Parathyroid adenoma (tissue), 2 donors: ENCODE measurements at regions not wholly inside any gene's neighbourhood (a gene's known extent, or its start where the extent isn't known, plus 50 kb on each side); places are given as distances from the start of the nearest gene placed in this dataset.

Experiments
- H2AFZ ChIP-seq: fragments of 300-600 bp; sonication (generic); one replicate; pipeline ENCODE4 v1.7.0; 2017; ENCODE audit warnings: antibody characterized with exemption, mild to moderate bottlenecking
- H3K27ac ChIP-seq: fragments of 300-600 bp; sonication (generic); one replicate; pipeline ENCODE4 v1.7.0; 2017
- H3K27me3 ChIP-seq: fragments of 300-600 bp; sonication (generic); one replicate; pipeline ENCODE4 v1.7.0; 2017; ENCODE audit warnings: low read length; ENCODE audit not compliant: control insufficient read depth, insufficient read depth
- H3K36me3 ChIP-seq: fragments of 300-600 bp; sonication (generic); one replicate; pipeline ENCODE4 v1.7.0; 2017; ENCODE audit warnings: low read length; ENCODE audit not compliant: control insufficient read depth, insufficient read depth
- H3K4me1 ChIP-seq: fragments of 300-600 bp; sonication (generic); one replicate; pipeline ENCODE4 v1.7.0; 2017; ENCODE audit warnings: control low read depth
- H3K4me2 ChIP-seq: fragments of 300-600 bp; sonication (generic); one replicate; pipeline ENCODE4 v1.7.0; 2017; ENCODE audit warnings: low read length
- H3K4me3 ChIP-seq: fragments of 300-600 bp; sonication (generic); one replicate; pipeline ENCODE4 v1.7.0; 2017; ENCODE audit warnings: low read depth, low read length
- H3K79me2 ChIP-seq: fragments of 300-600 bp; sonication (generic); one replicate; pipeline ENCODE4 v1.7.0; 2017; ENCODE audit warnings: control low read depth
- H3K9ac ChIP-seq: fragments of 300-600 bp; sonication (generic); one replicate; pipeline ENCODE4 v1.7.0; 2017; ENCODE audit warnings: mild to moderate bottlenecking
- H3K9me3 ChIP-seq: fragments of 300-600 bp; sonication (generic); one replicate; pipeline ENCODE4 v1.7.0; 2017; ENCODE audit warnings: low read length; ENCODE audit not compliant: control insufficient read depth
- CTCF ChIP-seq: fragments of 300-600 bp; sonication (generic); IDR thresholded peaks from one replicate; pipeline ENCODE4 v1.7.0; 2017; ENCODE audit warnings: antibody characterized with exemption, mild to moderate bottlenecking
- donor health status: primary hyperparathyroidism.

DNA sequence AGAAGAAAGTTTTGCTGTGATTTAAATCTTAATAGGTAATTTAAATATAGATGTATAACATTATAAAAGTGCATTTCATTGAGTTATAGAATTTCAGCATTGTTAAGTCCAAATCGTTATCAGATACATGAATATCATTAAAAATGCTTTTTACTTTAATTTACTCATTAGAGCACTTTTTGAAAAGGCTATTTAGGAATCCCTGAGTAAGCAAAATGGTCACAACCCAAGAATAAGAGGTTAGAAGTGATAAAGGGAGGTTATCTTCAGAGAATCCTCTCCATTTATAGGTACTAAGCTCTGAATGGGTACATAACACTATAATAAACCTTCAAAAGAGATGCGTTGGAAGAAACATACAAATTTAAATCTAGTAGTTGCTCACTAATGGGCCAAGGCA lies 130.7 kb downstream of the SLC30A10 start:
- H3K27me3 ChIP-seq, result no peaks in the 10 kb centered on the region
- no peaks in the 10 kb centered on the region for H3K9me3 ChIP-seq
- H3K27ac ChIP-seq, result no peak overlapping the region
- H3K36me3 ChIP-seq, result no peaks in the 10 kb centered on the region
- no peaks in the 10 kb centered on the region for H3K79me2 ChIP-seq
- no peak for TF ChIP-seq CTCF
- H3K9ac ChIP-seq, result no peak overlapping the region
- no peak overlapping the region for H2AFZ ChIP-seq
- H3K4me2 ChIP-seq, result no peak overlapping the region
- no peak overlapping the region for H3K4me3 ChIP-seq
- H3K4me1 ChIP-seq, result no peaks in the 10 kb centered on the region

DNA sequence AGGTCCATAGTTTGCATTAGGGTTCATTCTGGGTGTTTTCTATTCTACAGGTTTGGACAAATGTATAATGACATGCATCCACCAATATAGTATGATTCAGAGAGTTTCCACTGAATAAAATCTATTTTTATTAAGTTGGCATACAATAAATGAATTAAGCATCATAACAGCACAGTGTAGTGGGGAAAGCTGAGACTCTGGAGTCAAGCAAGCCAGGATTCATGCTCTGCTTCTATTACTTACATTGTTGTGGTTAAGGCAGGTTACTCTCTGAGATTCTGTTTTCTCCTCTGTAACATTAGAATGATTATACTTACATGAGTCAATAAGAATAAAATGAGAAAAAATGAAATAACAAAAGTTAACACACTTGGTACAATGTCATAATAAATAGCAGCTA lies 131.3 kb downstream of the SLC30A10 start:
- H3K4me1 ChIP-seq, result no peaks in the 10 kb centered on the region
- no peak for TF ChIP-seq CTCF
- no peak overlapping the region for H3K9ac ChIP-seq
- no peak overlapping the region for H2AFZ ChIP-seq
- no peaks in the 10 kb centered on the region for H3K9me3 ChIP-seq
- no peak overlapping the region for H3K27ac ChIP-seq
- no peaks in the 10 kb centered on the region for H3K36me3 ChIP-seq
- no peak overlapping the region for H3K4me3 ChIP-seq
- H3K79me2 ChIP-seq, result no peaks in the 10 kb centered on the region
- H3K4me2 ChIP-seq, result no peak overlapping the region
- H3K27me3 ChIP-seq, result no peaks in the 10 kb centered on the region

DNA sequence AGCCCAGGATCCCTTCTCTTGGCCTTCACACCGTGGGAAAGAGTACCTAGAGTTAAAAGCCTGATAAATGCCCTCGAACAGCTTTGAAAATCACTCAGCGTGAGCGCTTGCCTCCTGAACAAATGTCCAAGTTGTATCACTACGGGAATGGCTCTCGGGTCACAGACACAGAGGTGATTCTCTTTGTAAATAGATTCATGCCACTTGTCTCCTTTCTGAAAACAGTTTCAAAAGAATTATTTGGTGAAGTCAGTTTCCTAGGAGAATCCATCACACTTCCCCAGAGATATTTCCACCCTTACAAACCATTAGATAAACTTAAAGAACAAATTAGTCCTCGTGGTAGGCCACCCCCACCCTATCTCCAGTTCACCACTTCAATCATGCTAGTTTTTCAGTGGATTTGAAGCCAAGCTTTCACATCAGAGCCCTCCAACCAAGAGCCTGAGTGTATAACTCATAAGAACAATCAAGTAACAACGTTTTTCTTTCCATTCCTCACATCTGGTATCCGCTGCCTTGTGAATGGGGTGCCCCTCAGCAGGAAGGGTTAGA lies 132.9 kb downstream of the SLC30A10 start:
- Histone ChIP-seq H3K36me3 (no peaks in the 10 kb centered on the region), H3K4me1 (no peaks in the 10 kb centered on the region), H3K9ac (no peak overlapping the region), H3K79me2 (no peaks in the 10 kb centered on the region), H2AFZ (no peak overlapping the region), H3K9me3 (no peaks in the 10 kb centered on the region), H3K4me3 (no peak overlapping the region), H3K27ac (no peak overlapping the region), H3K27me3 (no peaks in the 10 kb centered on the region), H3K4me2 (no peak overlapping the region)
- TF ChIP-seq CTCF, result no peak

GRCh38 chr1:219794085-219794743 lies 134.1 kb downstream of the SLC30A10 start:
- no peak overlapping the region for H3K9ac ChIP-seq
- no peaks in the 10 kb centered on the region for H3K27me3 ChIP-seq
- TF ChIP-seq CTCF, result no peak
- no peak overlapping the region for H3K4me2 ChIP-seq
- no peak overlapping the region for H3K27ac ChIP-seq
- no peaks in the 10 kb centered on the region for H3K4me1 ChIP-seq
- no peaks in the 10 kb centered on the region for H3K36me3 ChIP-seq
- H2AFZ ChIP-seq, result no peak overlapping the region
- H3K9me3 ChIP-seq, result no peaks in the 10 kb centered on the region
- no peaks in the 10 kb centered on the region for H3K79me2 ChIP-seq
- H3K4me3 ChIP-seq, result no peak overlapping the region
